Activated CD4-positive, alpha-beta T cell treated with anti-CD3 and anti-CD28 coated beads for 4 hours (primary cell): ENCODE measurements at regions not wholly inside any gene's neighbourhood (a gene's known extent, or its start where the extent isn't known, plus 50 kb on each side); places are given as distances from the start of the nearest gene placed in this dataset.
"Not testable (repeated sequence)": the region's sequence is repeated elsewhere in the genome, so short reads cannot be mapped to it uniquely, and the experiment has no call there.

Experiments
- DNase-seq, 2 donors: peaks; one replicate each; pipeline ENCODE4 v3.0.0-alpha.2; 2020

- DNase-seq: no peak
Measured at GRCh38 chr11:122604621-122605020, 50.9 kb upstream of the UBASH3B start.

- DNase-seq: no peak
Measured at GRCh38 chr11:122601141-122602125, 54.1 kb upstream of the UBASH3B start.

- no peak for DNase-seq
Measured at GRCh38 chr11:122600290-122600689, 55.2 kb upstream of the UBASH3B start.

- no peak for DNase-seq
Measured at GRCh38 chr11:122599434-122599833, 56.1 kb upstream of the UBASH3B start.

- DNase-seq: no peak
Measured at GRCh38 chr11:122598971-122599370, 56.6 kb upstream of the UBASH3B start.

GRCh38 chr11:122597511-122597910 is 58.0 kb upstream of the UBASH3B start:
- no peak for DNase-seq

GRCh38 chr11:122594986-122595645 is 60.4 kb upstream of the UBASH3B start:
- DNase-seq: no peak

- no peak for DNase-seq
Measured at GRCh38 chr11:122593473-122594420, 61.8 kb upstream of the UBASH3B start.

GRCh38 chr11:122592641-122593040 is 62.9 kb upstream of the UBASH3B start:
- no peak for DNase-seq

GRCh38 chr11:122584670-122585069 is 70.9 kb upstream of the UBASH3B start:
- DNase-seq: no peak

- not testable (repeated sequence) for DNase-seq
Measured at GRCh38 chr11:122580071-122580470, 75.5 kb upstream of the UBASH3B start.

GRCh38 chr11:122578171-122578825 is 77.2 kb upstream of the UBASH3B start:
- DNase-seq: no peak

GRCh38 chr11:122572592-122572991 is 82.9 kb upstream of the UBASH3B start:
- no peak for DNase-seq

- no peak for DNase-seq
Measured at GRCh38 chr11:122563761-122564160, 91.8 kb upstream of the UBASH3B start.

GRCh38 chr11:122559734-122560382 is 95.7 kb upstream of the UBASH3B start:
- no peak for DNase-seq

GRCh38 chr11:122559218-122559617 is 96.3 kb upstream of the UBASH3B start:
- not testable (repeated sequence) for DNase-seq

GRCh38 chr11:122557163-122557562 is 98.4 kb upstream of the UBASH3B start:
- DNase-seq: not testable (repeated sequence)

GRCh38 chr11:122556605-122557004 is 98.9 kb upstream of the UBASH3B start:
- peak in 1 of 2 donors; percentile 9 for DNase-seq

GRCh38 chr11:122538060-122538459 is 117.5 kb upstream of the UBASH3B start:
- no peak for DNase-seq

GRCh38 chr11:122524898-122525297 is 130.6 kb upstream of the UBASH3B start:
- DNase-seq: no peak
